ENCODE measurements at regions not wholly inside any gene's neighbourhood (a gene's known extent, or its start where the extent isn't known, plus 50 kb on each side); places are given as distances from the start of the nearest gene placed in this dataset.

DNA sequence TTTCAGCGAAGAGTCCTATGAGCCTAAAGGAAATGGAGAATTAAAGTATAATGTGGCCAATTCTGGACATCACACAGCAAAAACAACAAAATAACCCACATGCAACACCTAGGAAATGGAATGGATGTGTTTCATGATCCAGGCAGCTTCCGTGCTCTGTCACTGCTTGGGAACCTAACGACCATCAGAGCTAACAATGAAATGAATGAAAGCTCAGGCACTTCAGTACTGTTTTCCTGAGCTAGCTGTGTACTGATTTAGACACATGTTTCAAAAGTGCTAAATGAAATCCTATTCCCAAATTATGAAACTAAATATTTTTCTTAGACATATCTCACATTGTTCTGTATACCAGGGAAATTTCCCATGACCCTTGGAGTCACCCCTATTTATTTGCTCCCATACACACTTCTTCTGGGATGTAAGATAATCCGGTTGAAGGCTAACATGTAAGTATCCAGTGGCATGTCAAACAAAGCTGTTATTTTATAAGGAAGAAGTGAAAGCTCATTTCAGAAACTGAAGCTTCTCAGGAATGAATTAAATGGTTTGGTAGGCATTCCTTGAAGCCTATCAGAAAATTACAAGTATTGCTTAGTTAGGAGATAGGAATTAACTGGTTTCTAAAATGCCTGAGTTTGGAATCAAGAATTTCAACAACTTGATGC is 108.5 kb upstream of the RND3 start:
- WGBS: 87% methylated on average over 4 of the region's 4 CpGs
- intact Hi-C loops (cut with DNase I): no loop called here
- no peaks in the 10 kb centered on the region for H3K36me3 ChIP-seq
- no peaks in the 10 kb centered on the region for H3K9me3 ChIP-seq
- no peak for DNase-seq (ENCODE audit: extremely low spot score)
- TF ChIP-seq EP300 (IDR thresholded peaks at IDR 0.05) (no peak), POLR2A (IDR thresholded peaks at IDR 0.05; ENCODE audit: low read depth) (no peak), POLR2AphosphoS5 (IDR thresholded peaks at IDR 0.05) (no peak)
- TF ChIP-seq, protein P1, sequence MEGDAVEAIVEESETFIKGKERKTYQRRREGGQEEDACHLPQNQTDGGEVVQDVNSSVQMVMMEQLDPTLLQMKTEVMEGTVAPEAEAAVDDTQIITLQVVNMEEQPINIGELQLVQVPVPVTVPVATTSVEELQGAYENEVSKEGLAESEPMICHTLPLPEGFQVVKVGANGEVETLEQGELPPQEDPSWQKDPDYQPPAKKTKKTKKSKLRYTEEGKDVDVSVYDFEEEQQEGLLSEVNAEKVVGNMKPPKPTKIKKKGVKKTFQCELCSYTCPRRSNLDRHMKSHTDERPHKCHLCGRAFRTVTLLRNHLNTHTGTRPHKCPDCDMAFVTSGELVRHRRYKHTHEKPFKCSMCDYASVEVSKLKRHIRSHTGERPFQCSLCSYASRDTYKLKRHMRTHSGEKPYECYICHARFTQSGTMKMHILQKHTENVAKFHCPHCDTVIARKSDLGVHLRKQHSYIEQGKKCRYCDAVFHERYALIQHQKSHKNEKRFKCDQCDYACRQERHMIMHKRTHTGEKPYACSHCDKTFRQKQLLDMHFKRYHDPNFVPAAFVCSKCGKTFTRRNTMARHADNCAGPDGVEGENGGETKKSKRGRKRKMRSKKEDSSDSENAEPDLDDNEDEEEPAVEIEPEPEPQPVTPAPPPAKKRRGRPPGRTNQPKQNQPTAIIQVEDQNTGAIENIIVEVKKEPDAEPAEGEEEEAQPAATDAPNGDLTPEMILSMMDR (IDR thresholded peaks at IDR 0.05): no peak
- H3K27me3 ChIP-seq: no peaks in the 10 kb centered on the region
- no peak overlapping the region for H3K4me3 ChIP-seq
- no peak overlapping the region for H3K27ac ChIP-seq (replicated peaks in 1 of 4)
- H3K4me1 ChIP-seq: peaks cover 0 to 12% (median 9%) of the 10 kb centered on the region in 4 donors

GRCh38 chr2:150594299-150594698 is 106.8 kb upstream of the RND3 start:
- Histone ChIP-seq H3K27me3 (no peaks in the 10 kb centered on the region), H3K9me3 (no peaks in the 10 kb centered on the region), H3K27ac (replicated peaks in 1 of 4) (no peak overlapping the region), H3K36me3 (no peaks in the 10 kb centered on the region), H3K4me1 (peaks cover 0 to 6% (median 4%) of the 10 kb centered on the region in 4 donors), H3K4me3 (no peak overlapping the region)
- WGBS: 98% methylated on average over 5 of the region's 5 CpGs
- intact Hi-C loops (cut with DNase I): no loop called here
- DNase-seq (ENCODE audit: extremely low spot score): no peak
- TF ChIP-seq POLR2A (IDR thresholded peaks at IDR 0.05; ENCODE audit: low read depth) (no peak), POLR2AphosphoS5 (IDR thresholded peaks at IDR 0.05) (no peak), EP300 (IDR thresholded peaks at IDR 0.05) (no peak)
- TF ChIP-seq, protein P1 (IDR thresholded peaks at IDR 0.05): no peak

- H3K36me3 ChIP-seq: no peaks in the 10 kb centered on the region
- intact Hi-C loops (cut with DNase I): no loop called here
- 94% methylated on average over 6 of the region's 6 CpGs for WGBS
These were observed 104.2 kb upstream of the RND3 start for GRCh38 chr2:150591496-150592285.

GRCh38 chr2:150589681-150590080 is 102.2 kb upstream of the RND3 start:
- Histone ChIP-seq H3K36me3 (no peaks in the 10 kb centered on the region), H3K27ac (replicated peaks in 1 of 4) (no peak overlapping the region), H3K4me3 (no peak overlapping the region), H3K9me3 (no peaks in the 10 kb centered on the region), H3K4me1 (peaks cover 0 to 22% (median 19%) of the 10 kb centered on the region in 4 donors), H3K27me3 (no peaks in the 10 kb centered on the region)
- intact Hi-C loops (cut with DNase I): no loop called here
- TF ChIP-seq, protein P1 (IDR thresholded peaks at IDR 0.05): no peak
- TF ChIP-seq EP300 (IDR thresholded peaks at IDR 0.05) (no peak), POLR2A (IDR thresholded peaks at IDR 0.05; ENCODE audit: low read depth) (no peak), POLR2AphosphoS5 (IDR thresholded peaks at IDR 0.05) (no peak)
- 52% methylated on average over 2 of the region's 2 CpGs for WGBS
- DNase-seq (ENCODE audit: extremely low spot score): no peak

More at GRCh38 chr2:150591496-150592285, 104.2 kb upstream of the RND3 start:
- H3K4me1 ChIP-seq: peaks cover 0 to 17% (median 15%) of the 10 kb centered on the region in 4 donors
- H3K4me3 ChIP-seq: no peak overlapping the region
- no peaks in the 10 kb centered on the region for H3K27me3 ChIP-seq
- TF ChIP-seq POLR2A (IDR thresholded peaks at IDR 0.05; ENCODE audit: low read depth): no peak
- TF ChIP-seq, protein P1 (IDR thresholded peaks at IDR 0.05): no peak
- TF ChIP-seq POLR2AphosphoS5 (IDR thresholded peaks at IDR 0.05): no peak
- TF ChIP-seq EP300 (IDR thresholded peaks at IDR 0.05): no peak
- H3K27ac ChIP-seq (replicated peaks in 1 of 4): no peak overlapping the region
- no peak for DNase-seq (ENCODE audit: extremely low spot score)
- no peaks in the 10 kb centered on the region for H3K9me3 ChIP-seq

All from esophagus muscularis mucosa (tissue), 4 donors.